ENCODE measurements at regions not wholly inside any gene's neighbourhood (a gene's known extent, or its start where the extent isn't known, plus 50 kb on each side); places are given as distances from the start of the nearest gene placed in this dataset.

- TF ChIP-seq, protein P1, sequence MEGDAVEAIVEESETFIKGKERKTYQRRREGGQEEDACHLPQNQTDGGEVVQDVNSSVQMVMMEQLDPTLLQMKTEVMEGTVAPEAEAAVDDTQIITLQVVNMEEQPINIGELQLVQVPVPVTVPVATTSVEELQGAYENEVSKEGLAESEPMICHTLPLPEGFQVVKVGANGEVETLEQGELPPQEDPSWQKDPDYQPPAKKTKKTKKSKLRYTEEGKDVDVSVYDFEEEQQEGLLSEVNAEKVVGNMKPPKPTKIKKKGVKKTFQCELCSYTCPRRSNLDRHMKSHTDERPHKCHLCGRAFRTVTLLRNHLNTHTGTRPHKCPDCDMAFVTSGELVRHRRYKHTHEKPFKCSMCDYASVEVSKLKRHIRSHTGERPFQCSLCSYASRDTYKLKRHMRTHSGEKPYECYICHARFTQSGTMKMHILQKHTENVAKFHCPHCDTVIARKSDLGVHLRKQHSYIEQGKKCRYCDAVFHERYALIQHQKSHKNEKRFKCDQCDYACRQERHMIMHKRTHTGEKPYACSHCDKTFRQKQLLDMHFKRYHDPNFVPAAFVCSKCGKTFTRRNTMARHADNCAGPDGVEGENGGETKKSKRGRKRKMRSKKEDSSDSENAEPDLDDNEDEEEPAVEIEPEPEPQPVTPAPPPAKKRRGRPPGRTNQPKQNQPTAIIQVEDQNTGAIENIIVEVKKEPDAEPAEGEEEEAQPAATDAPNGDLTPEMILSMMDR (conservative IDR thresholded peaks at IDR 0.05 in 1 of 2, IDR thresholded peaks at IDR 0.05 in 1 of 2; ENCODE audit: low read depth in 1 of 2, low read length in 2 of 2) = no peak
- no peak for TF ChIP-seq EZH2 (IDR thresholded peaks at IDR 0.05; ENCODE audit: low read length, missing control alignments)
Measured at GRCh38 chr11:116243991-116244390, 528.8 kb downstream of the BUD13 start.
